HEK293 (cell line): ENCODE measurements at regions not wholly inside any gene's neighbourhood (a gene's known extent, or its start where the extent isn't known, plus 50 kb on each side); places are given as distances from the start of the nearest gene placed in this dataset.

Experiments used
- CTCF ChIA-PET: fragments of 350-600 bp; formaldehyde crosslinking; extraction: SDS; loops from one replicate; lab custom pipeline; 2021; ENCODE audit warnings: antibody characterized with exemption; lab: Yijun Ruan, JAX
- POLR2A ChIA-PET: fragments of 300-600 bp; formaldehyde crosslinking; extraction: SDS; loops from one replicate; lab custom pipeline; 2020; ENCODE audit warnings: antibody characterized with exemption, inconsistent platforms; lab: Yijun Ruan, JAX
- H3K27ac ChIP-seq: fragments of 200-500 bp; sonication (Bioruptor generic); 2 replicates; pipeline ENCODE4 v1.5.1; 2014; ENCODE audit warnings: low read depth, low read length, control low read depth, inconsistent platforms; ENCODE audit errors: extremely low read depth
- H3K36me3 ChIP-seq, 2 experiments: fragments of 200-500 bp in 1 of 2; sonication (Bioruptor generic) in 1 of 2; 1 replicate in 1 of 2; 2 replicates in 1 of 2; pipeline ENCODE4 v1.5.1; 2014 to 2017; ENCODE audit warnings: inconsistent platforms in 2 of 2, low read length in 2 of 2; ENCODE audit not compliant: control insufficient read depth in 2 of 2, insufficient read depth in 1 of 2
- H3K4me1 ChIP-seq: fragments of 200-500 bp; sonication (Bioruptor generic); 2 replicates; pipeline ENCODE4 v1.5.1; 2014; ENCODE audit warnings: mild to moderate bottlenecking, low read length, inconsistent platforms; ENCODE audit not compliant: control insufficient read depth, insufficient read depth
- H3K4me3 ChIP-seq: 2 replicates; pipeline ENCODE4 v1.5.1; 2011; ENCODE audit warnings: low read depth, mild to moderate bottlenecking, control low read depth, low read length, moderate library complexity
- H3K9me3 ChIP-seq: fragments of 200-500 bp; sonication (Bioruptor generic); 2 replicates; pipeline ENCODE4 v1.5.1; 2014; ENCODE audit warnings: low read depth, low read length, inconsistent platforms; ENCODE audit not compliant: control insufficient read depth, insufficient read depth
- BCL11A ChIP-seq: fragments of 450-650 bp; formaldehyde crosslinking; IDR thresholded peaks from 2 replicates; pipeline ENCODE4 v1.5.1; 2016; ENCODE audit warnings: low read depth, missing biosample characterization, missing genetic modification characterization
- EGR2 ChIP-seq: fragments of 450-650 bp; formaldehyde crosslinking; IDR thresholded peaks from 2 replicates; pipeline ENCODE4 v1.5.1; 2016; ENCODE audit warnings: low read depth, missing biosample characterization, missing genetic modification characterization
- HOXD13 ChIP-seq: sonication (generic); formaldehyde crosslinking; IDR thresholded peaks from 2 replicates; pipeline ENCODE4 v1.8.0; 2022; ENCODE audit warnings: missing genetic modification reagents, borderline replicate concordance
- KLF9 ChIP-seq: fragments of 450-650 bp; formaldehyde crosslinking; IDR thresholded peaks from 2 replicates; pipeline ENCODE4 v1.5.1; 2016; ENCODE audit warnings: missing biosample characterization, missing genetic modification characterization, low read depth
- MEIS1 ChIP-seq: sonication (generic); formaldehyde crosslinking; IDR thresholded peaks from 2 replicates; pipeline ENCODE4 v1.8.1; 2022; ENCODE audit warnings: missing genetic modification reagents, mild to moderate bottlenecking, borderline replicate concordance
- SETDB1 ChIP-seq: IDR thresholded peaks from one replicate; pipeline ENCODE4 v1.6.1; 2017; ENCODE audit warnings: mild to moderate bottlenecking, low read length, moderate library complexity, mixed read lengths; ENCODE audit not compliant: insufficient read length
- ZFHX2 ChIP-seq: fragments of 450-650 bp; formaldehyde crosslinking; conservative IDR thresholded peaks from 2 replicates; pipeline ENCODE4 v1.5.1; 2016; ENCODE audit warnings: missing biosample characterization, missing genetic modification characterization
- ZNF10 ChIP-seq: fragments of 450-650 bp; formaldehyde crosslinking; IDR thresholded peaks from 2 replicates; pipeline ENCODE4 v1.5.1; 2017; ENCODE audit warnings: missing biosample characterization, missing genetic modification characterization
- ZNF121 ChIP-seq: fragments of 450-650 bp; formaldehyde crosslinking; IDR thresholded peaks from 2 replicates; pipeline ENCODE4 v1.5.1; 2016; ENCODE audit warnings: missing biosample characterization, missing genetic modification characterization
- ZNF202 ChIP-seq: fragments of 450-650 bp; formaldehyde crosslinking; IDR thresholded peaks from 2 replicates; pipeline ENCODE4 v1.5.1; 2016; ENCODE audit warnings: missing biosample characterization, missing genetic modification characterization, borderline replicate concordance
- ZNF239 ChIP-seq: fragments of 450-650 bp; formaldehyde crosslinking; IDR thresholded peaks from 2 replicates; pipeline ENCODE4 v1.5.1; 2016; ENCODE audit warnings: missing biosample characterization, missing genetic modification characterization
- ZNF24 ChIP-seq: fragments of 450-650 bp; formaldehyde crosslinking; IDR thresholded peaks from 2 replicates; pipeline ENCODE4 v1.5.1; 2016; ENCODE audit warnings: missing biosample characterization, missing genetic modification characterization
- ZNF248 ChIP-seq: fragments of 450-650 bp; formaldehyde crosslinking; IDR thresholded peaks from 2 replicates; pipeline ENCODE4 v1.5.1; 2017; ENCODE audit warnings: missing biosample characterization, missing genetic modification characterization
- ZNF266 ChIP-seq: fragments of 450-650 bp; formaldehyde crosslinking; IDR thresholded peaks from 2 replicates; pipeline ENCODE4 v1.5.1; 2016; ENCODE audit warnings: missing biosample characterization, missing genetic modification characterization, low read depth
- ZNF549 ChIP-seq: fragments of 450-650 bp; IDR thresholded peaks from 2 replicates; pipeline ENCODE4 v1.5.1; 2018; ENCODE audit warnings: missing biosample characterization, missing genetic modification characterization, mild to moderate bottlenecking, inconsistent platforms, moderate library complexity
- ZNF664 ChIP-seq: fragments of 450-650 bp; formaldehyde crosslinking; IDR thresholded peaks from 2 replicates; pipeline ENCODE4 v1.5.1; 2016; ENCODE audit warnings: missing biosample characterization, missing genetic modification characterization
- ZNF670 ChIP-seq: fragments of 450-650 bp; formaldehyde crosslinking; IDR thresholded peaks from 2 replicates; pipeline ENCODE4 v1.5.1; 2016; ENCODE audit warnings: missing biosample characterization, missing genetic modification characterization, low read depth
- ZNF843 ChIP-seq: fragments of 450-650 bp; formaldehyde crosslinking; IDR thresholded peaks from 2 replicates; pipeline ENCODE4 v1.5.1; 2016; ENCODE audit warnings: missing biosample characterization, missing genetic modification characterization
- ZXDB ChIP-seq: fragments of 450-650 bp; formaldehyde crosslinking; IDR thresholded peaks from 2 replicates; pipeline ENCODE4 v1.5.1; 2016; ENCODE audit warnings: missing biosample characterization, missing genetic modification characterization
- TF ChIP-seq, protein P1 (sequence below): fragments of 450-650 bp; formaldehyde crosslinking; IDR thresholded peaks from 2 replicates; pipeline ENCODE4 v1.5.1; 2017; ENCODE audit warnings: missing biosample characterization, missing genetic modification characterization
- TF ChIP-seq, protein P2 (sequence below): fragments of 450-650 bp; formaldehyde crosslinking; IDR thresholded peaks from 2 replicates; pipeline ENCODE4 v1.5.1; 2017; ENCODE audit warnings: missing biosample characterization, missing genetic modification characterization
- TF ChIP-seq, protein P3 (sequence below): fragments of 450-650 bp; formaldehyde crosslinking; IDR thresholded peaks from 2 replicates; pipeline ENCODE4 v1.5.1; 2016; ENCODE audit warnings: missing biosample characterization, missing genetic modification characterization
- TF ChIP-seq, protein P4 (sequence below): fragments of 450-650 bp; formaldehyde crosslinking; IDR thresholded peaks from 2 replicates; pipeline ENCODE4 v1.5.1; 2016; ENCODE audit warnings: missing biosample characterization, missing genetic modification characterization
- TF ChIP-seq, protein P5 (sequence below): fragments of 450-650 bp; formaldehyde crosslinking; IDR thresholded peaks from 2 replicates; pipeline ENCODE4 v1.5.1; 2016; ENCODE audit warnings: missing biosample characterization, missing genetic modification characterization, borderline replicate concordance

DNA sequence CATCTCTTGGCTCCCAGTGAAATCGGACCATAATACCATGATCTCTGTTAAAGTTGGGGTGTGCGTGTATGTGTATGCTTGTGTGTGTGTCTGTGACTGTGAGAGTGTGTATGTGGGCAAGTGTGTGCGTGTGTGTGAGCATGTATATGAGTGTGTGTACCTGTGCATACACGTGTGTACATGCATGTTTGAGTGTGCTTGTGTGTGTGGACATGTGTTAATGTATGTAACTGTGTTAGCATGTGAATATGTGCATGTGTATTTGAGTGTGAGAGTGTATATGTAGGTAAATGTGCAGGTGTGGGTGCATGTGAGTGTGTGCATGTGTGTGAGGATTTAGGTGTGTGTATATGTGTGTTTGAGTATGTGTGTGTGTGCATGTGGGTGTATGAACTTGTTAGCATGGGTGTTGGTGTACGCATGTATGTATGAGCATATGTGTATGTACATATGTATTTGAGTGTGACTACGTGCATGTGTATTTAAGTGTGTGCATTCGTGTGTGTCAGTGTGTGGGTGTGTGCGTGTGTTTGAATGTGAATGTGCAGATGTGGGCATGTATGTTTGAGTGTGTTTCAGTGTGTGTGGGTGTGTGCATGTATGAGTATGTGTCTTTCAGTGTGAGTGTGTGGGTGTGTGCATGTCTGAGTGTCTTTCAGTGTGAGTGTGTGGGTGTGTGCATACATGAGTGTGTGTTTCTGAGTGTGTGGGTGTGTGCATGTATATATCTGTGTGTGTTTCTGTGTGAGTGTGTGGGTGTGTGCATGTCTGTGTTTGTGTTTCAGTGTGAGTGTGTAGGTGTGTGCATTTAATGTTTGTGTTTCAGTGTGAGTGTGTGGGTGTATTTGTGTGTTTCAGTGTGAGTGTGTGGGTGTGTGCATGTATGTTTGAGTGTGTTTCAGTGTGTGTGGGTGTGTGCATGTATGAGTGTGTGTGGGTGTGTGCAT lies 183.2 kb downstream of the SOX9 start:
- no peak overlapping the region for H3K27ac ChIP-seq
- TF ChIP-seq ZNF121 (no peak), ZNF239 (tag by site-specific recombination) (no peak), HOXD13 (CRISPR knock-in tag) (no peak), BCL11A (no peak), ZNF202 (no peak), ZNF10 (tag by site-specific recombination) (no peak), ZNF24 (tag by site-specific recombination) (no peak), EGR2 (tag by site-specific recombination) (peak; percentile 95), SETDB1 (no peak), ZNF248 (tag by site-specific recombination) (no peak), ZFHX2 (peak; percentile 97), ZXDB (no peak), ZNF549 (tag by site-specific recombination) (no peak), ZNF664 (no peak), ZNF670 (no peak), ZNF266 (tag by site-specific recombination) (no peak)
- TF ChIP-seq, protein P1, sequence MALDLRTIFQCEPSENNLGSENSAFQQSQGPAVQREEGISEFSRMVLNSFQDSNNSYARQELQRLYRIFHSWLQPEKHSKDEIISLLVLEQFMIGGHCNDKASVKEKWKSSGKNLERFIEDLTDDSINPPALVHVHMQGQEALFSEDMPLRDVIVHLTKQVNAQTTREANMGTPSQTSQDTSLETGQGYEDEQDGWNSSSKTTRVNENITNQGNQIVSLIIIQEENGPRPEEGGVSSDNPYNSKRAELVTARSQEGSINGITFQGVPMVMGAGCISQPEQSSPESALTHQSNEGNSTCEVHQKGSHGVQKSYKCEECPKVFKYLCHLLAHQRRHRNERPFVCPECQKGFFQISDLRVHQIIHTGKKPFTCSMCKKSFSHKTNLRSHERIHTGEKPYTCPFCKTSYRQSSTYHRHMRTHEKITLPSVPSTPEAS: peak; percentile 87
- TF ChIP-seq, protein P2, sequence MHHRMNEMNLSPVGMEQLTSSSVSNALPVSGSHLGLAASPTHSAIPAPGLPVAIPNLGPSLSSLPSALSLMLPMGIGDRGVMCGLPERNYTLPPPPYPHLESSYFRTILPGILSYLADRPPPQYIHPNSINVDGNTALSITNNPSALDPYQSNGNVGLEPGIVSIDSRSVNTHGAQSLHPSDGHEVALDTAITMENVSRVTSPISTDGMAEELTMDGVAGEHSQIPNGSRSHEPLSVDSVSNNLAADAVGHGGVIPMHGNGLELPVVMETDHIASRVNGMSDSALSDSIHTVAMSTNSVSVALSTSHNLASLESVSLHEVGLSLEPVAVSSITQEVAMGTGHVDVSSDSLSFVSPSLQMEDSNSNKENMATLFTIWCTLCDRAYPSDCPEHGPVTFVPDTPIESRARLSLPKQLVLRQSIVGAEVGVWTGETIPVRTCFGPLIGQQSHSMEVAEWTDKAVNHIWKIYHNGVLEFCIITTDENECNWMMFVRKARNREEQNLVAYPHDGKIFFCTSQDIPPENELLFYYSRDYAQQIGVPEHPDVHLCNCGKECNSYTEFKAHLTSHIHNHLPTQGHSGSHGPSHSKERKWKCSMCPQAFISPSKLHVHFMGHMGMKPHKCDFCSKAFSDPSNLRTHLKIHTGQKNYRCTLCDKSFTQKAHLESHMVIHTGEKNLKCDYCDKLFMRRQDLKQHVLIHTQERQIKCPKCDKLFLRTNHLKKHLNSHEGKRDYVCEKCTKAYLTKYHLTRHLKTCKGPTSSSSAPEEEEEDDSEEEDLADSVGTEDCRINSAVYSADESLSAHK (tag by site-specific recombination): no peak
- TF ChIP-seq, protein P3, sequence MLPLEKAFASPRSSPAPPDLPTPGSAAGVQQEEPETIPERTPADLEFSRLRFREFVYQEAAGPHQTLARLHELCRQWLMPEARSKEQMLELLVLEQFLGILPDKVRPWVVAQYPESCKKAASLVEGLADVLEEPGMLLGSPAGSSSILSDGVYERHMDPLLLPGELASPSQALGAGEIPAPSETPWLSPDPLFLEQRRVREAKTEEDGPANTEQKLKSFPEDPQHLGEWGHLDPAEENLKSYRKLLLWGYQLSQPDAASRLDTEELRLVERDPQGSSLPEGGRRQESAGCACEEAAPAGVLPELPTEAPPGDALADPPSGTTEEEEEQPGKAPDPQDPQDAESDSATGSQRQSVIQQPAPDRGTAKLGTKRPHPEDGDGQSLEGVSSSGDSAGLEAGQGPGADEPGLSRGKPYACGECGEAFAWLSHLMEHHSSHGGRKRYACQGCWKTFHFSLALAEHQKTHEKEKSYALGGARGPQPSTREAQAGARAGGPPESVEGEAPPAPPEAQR: no peak
- TF ChIP-seq, all 188 proteins: peak for 3
- Histone ChIP-seq H3K36me3 (no peaks in the 10 kb centered on the region), H3K9me3 (no peaks in the 10 kb centered on the region), H3K4me1 (no peaks in the 10 kb centered on the region), H3K4me3 (no peak overlapping the region)
- ChIA-PET POLR2A (no interaction called here), CTCF (no interaction called here)

DNA sequence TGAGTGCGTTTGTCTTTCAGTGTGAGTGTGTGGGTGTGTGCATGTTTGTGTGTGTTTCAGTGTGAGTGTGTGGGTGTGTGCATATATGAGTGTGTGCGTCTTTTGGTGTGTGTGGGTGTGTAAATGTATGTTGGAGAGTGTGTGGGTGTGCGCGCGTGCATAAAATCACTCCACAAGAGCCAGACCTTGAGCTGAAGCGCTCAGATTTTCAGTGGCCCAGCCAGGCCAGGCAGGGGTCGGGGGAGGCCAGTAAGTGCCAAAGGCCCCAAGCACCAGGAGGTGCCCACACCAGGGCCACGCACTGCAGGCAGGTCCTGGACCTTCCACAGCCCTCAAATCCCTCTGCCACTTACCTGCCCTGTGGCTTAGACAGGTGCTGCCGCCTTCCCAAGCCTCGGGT lies 184.0 kb downstream of the SOX9 start:
- POLR2A ChIA-PET: no interaction called here
- Histone ChIP-seq H3K36me3 (no peaks in the 10 kb centered on the region), H3K4me1 (no peaks in the 10 kb centered on the region), H3K9me3 (no peaks in the 10 kb centered on the region), H3K4me3 (no peak overlapping the region), H3K27ac (no peak overlapping the region)
- CTCF ChIA-PET: interaction anchor here (0.8 kb wide), 1 partner anchor 844 kb away, joined by 4 read pairs; no protein-coding TSS in a partner anchor
- TF ChIP-seq EGR2 (tag by site-specific recombination): peak; percentile 63
- TF ChIP-seq, protein P4, sequence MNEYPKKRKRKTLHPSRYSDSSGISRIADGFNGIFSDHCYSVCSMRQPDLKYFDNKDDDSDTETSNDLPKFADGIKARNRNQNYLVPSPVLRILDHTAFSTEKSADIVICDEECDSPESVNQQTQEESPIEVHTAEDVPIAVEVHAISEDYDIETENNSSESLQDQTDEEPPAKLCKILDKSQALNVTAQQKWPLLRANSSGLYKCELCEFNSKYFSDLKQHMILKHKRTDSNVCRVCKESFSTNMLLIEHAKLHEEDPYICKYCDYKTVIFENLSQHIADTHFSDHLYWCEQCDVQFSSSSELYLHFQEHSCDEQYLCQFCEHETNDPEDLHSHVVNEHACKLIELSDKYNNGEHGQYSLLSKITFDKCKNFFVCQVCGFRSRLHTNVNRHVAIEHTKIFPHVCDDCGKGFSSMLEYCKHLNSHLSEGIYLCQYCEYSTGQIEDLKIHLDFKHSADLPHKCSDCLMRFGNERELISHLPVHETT (tag by site-specific recombination): no peak
- TF ChIP-seq MEIS1 (CRISPR knock-in tag): no peak
- no peak for TF ChIP-seq ZNF843 (tag by site-specific recombination)
- TF ChIP-seq, protein P5, sequence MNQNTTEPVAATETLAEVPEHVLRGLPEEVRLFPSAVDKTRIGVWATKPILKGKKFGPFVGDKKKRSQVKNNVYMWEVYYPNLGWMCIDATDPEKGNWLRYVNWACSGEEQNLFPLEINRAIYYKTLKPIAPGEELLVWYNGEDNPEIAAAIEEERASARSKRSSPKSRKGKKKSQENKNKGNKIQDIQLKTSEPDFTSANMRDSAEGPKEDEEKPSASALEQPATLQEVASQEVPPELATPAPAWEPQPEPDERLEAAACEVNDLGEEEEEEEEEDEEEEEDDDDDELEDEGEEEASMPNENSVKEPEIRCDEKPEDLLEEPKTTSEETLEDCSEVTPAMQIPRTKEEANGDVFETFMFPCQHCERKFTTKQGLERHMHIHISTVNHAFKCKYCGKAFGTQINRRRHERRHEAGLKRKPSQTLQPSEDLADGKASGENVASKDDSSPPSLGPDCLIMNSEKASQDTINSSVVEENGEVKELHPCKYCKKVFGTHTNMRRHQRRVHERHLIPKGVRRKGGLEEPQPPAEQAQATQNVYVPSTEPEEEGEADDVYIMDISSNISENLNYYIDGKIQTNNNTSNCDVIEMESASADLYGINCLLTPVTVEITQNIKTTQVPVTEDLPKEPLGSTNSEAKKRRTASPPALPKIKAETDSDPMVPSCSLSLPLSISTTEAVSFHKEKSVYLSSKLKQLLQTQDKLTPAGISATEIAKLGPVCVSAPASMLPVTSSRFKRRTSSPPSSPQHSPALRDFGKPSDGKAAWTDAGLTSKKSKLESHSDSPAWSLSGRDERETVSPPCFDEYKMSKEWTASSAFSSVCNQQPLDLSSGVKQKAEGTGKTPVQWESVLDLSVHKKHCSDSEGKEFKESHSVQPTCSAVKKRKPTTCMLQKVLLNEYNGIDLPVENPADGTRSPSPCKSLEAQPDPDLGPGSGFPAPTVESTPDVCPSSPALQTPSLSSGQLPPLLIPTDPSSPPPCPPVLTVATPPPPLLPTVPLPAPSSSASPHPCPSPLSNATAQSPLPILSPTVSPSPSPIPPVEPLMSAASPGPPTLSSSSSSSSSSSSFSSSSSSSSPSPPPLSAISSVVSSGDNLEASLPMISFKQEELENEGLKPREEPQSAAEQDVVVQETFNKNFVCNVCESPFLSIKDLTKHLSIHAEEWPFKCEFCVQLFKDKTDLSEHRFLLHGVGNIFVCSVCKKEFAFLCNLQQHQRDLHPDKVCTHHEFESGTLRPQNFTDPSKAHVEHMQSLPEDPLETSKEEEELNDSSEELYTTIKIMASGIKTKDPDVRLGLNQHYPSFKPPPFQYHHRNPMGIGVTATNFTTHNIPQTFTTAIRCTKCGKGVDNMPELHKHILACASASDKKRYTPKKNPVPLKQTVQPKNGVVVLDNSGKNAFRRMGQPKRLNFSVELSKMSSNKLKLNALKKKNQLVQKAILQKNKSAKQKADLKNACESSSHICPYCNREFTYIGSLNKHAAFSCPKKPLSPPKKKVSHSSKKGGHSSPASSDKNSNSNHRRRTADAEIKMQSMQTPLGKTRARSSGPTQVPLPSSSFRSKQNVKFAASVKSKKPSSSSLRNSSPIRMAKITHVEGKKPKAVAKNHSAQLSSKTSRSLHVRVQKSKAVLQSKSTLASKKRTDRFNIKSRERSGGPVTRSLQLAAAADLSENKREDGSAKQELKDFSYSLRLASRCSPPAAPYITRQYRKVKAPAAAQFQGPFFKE: no peak
- TF ChIP-seq KLF9: no peak
